Sigmoid colon (tissue), 6 donors: ENCODE measurements at regions not wholly inside any gene's neighbourhood (a gene's known extent, or its start where the extent isn't known, plus 50 kb on each side); places are given as distances from the start of the nearest gene placed in this dataset.

Source experiments
- DNase-seq: peaks from one replicate; pipeline ENCODE4 v3.0.0-alpha.2; 2019
- H3K27ac ChIP-seq, 4 donors: fragments of 200-600 bp; sonication (generic); one replicate each; pipeline ENCODE4 v1.5.1; 2016 to 2019; ENCODE audit warnings: mild to moderate bottlenecking in 1 of 4
- H3K27me3 ChIP-seq, 3 donors: fragments of 200-600 bp; sonication (generic); one replicate each; pipeline ENCODE4 v1.5.1; 2019; ENCODE audit warnings: mild to moderate bottlenecking in 1 of 3
- H3K36me3 ChIP-seq, 4 donors: fragments of 200-600 bp; sonication (generic); one replicate each; pipeline ENCODE4 v1.5.1; 2016 to 2019
- H3K4me1 ChIP-seq, 4 donors: fragments of 200-600 bp; sonication (generic); one replicate each; pipeline ENCODE4 v1.5.1; 2017 to 2019
- H3K4me3 ChIP-seq, 4 donors: fragments of 200-600 bp; sonication (generic); one replicate each; pipeline ENCODE4 v1.5.1; 2017 to 2019; ENCODE audit warnings: mild to moderate bottlenecking in 2 of 4, moderate library complexity in 1 of 4
- H3K9me3 ChIP-seq, 4 donors: fragments of 200-600 bp in 3 of 4; sonication (generic) in 3 of 4; one replicate each; pipeline versions ENCODE4 v1.5.1 to v1.6.1; 2013 to 2019
- CTCF ChIP-seq, 4 experiments: fragments of 450-650 bp in 3 of 4; fragments of 200-600 bp in 1 of 4; IDR thresholded peaks; one replicate each; pipeline ENCODE4 v1.5.1; 2016 to 2019; ENCODE audit warnings: antibody characterized with exemption in 4 of 4, mild to moderate bottlenecking in 3 of 4, moderate library complexity in 2 of 4
- EP300 ChIP-seq, 4 donors: sonication (generic); formaldehyde crosslinking; IDR thresholded peaks; one replicate each; pipeline ENCODE4 v1.6.1; 2017; ENCODE audit warnings: antibody characterized with exemption in 4 of 4
- POLR2A ChIP-seq, 2 donors: fragments of 450-650 bp; IDR thresholded peaks; one replicate each; pipeline ENCODE4 v1.6.1; 2016; ENCODE audit warnings: antibody characterized with exemption in 2 of 2, mild to moderate bottlenecking in 2 of 2, moderate library complexity in 2 of 2
- POLR2AphosphoS5 ChIP-seq, 4 donors: sonication (generic); formaldehyde crosslinking; IDR thresholded peaks; one replicate each; pipeline ENCODE4 v1.6.1; 2017; ENCODE audit warnings: antibody characterized with exemption in 4 of 4
- WGBS, 2 donors: extraction: QIAGEN DNeasy Blood & Tissue Kit; methylation state at CpG; one replicate each; pipeline ENCODE4 v1.1.7; 2013; 5-methylcytosine and 5-hydroxymethylcytosine counted together
- intact Hi-C: fragments of 100-400 bp; cut with DNase I; formaldehyde crosslinking; loops from one replicate; pipeline ENCODE4 v1.15.1; 2023
- donor health status: healthy with polysubstance abuse.
- donor health status: healthy.

DNA sequence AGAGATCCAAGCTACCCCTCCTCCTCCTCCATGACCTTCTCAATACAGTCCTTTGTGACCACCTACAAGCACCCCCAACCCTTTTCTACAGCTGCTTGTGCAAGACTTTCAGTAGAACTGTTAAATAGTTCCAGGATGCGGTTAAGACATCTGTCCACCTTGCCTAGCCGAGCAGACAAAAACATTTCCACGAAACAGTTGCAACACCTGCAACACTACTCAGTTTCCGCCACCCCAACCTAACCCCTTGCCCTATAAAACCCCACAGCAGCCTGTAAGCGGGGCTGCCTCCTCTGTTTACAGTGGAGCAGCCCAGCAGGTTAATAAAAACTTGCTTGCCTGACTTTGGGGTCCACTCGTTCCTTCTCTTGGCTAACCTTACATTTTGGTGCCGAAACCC is 1803.5 kb upstream of the CDH6 start:
- TF ChIP-seq EP300 (IDR thresholded peaks at IDR 0.05) (no peak), POLR2AphosphoS5 (IDR thresholded peaks at IDR 0.05) (no peak), POLR2A (IDR thresholded peaks at IDR 0.05) (no peak), CTCF (IDR thresholded peaks at IDR 0.05) (no peak)
- intact Hi-C loops: no loop called here
- no peaks in the 10 kb centered on the region for H3K4me1 ChIP-seq
- H3K36me3 ChIP-seq: no peaks in the 10 kb centered on the region
- DNase-seq: no peak
- no peak overlapping the region for H3K27ac ChIP-seq
- 81 to 86% methylated on average over 7 of the region's 7 CpGs for WGBS, 2 donors
- no peak overlapping the region for H3K4me3 ChIP-seq
- no peaks in the 10 kb centered on the region for H3K27me3 ChIP-seq
- peaks cover 0 to 3% (median 0%) of the 10 kb centered on the region in 4 donors for H3K9me3 ChIP-seq

DNA sequence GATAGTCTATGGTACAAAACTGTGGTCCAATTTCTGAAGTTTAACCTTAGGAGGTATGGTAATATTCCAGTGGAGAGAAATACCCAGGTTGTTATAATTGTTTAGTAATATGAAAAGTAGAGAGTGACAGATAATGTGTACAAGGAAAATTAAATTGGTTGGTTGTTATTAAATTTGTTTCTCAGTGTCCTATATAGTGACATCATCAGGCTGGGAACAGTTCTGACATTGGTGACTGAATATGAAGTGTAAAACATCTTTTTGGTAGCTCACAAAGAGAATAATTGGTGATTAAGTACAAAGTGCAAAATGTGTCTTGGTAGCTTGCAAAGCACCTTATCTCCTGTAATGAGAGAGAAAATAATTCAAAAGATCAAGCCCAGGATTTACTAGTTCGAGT is 1806.1 kb upstream of the CDH6 start:
- 16 to 63% methylated on average over 1 of the region's 1 CpG for WGBS, 2 donors
- Histone ChIP-seq H3K27me3 (no peaks in the 10 kb centered on the region), H3K36me3 (no peaks in the 10 kb centered on the region), H3K4me1 (no peaks in the 10 kb centered on the region), H3K27ac (no peak overlapping the region), H3K4me3 (no peak overlapping the region), H3K9me3 (peaks cover 0 to 3% (median 0%) of the 10 kb centered on the region in 4 donors)
- TF ChIP-seq EP300 (IDR thresholded peaks at IDR 0.05) (no peak), CTCF (IDR thresholded peaks at IDR 0.05) (no peak), POLR2AphosphoS5 (IDR thresholded peaks at IDR 0.05) (no peak), POLR2A (IDR thresholded peaks at IDR 0.05) (no peak)
- intact Hi-C loops: no loop called here
- DNase-seq: no peak

- Histone ChIP-seq H3K9me3 (peaks cover 0 to 3% (median 0%) of the 10 kb centered on the region in 4 donors), H3K4me3 (no peak overlapping the region), H3K4me1 (no peaks in the 10 kb centered on the region), H3K36me3 (no peaks in the 10 kb centered on the region), H3K27ac (no peak overlapping the region), H3K27me3 (no peaks in the 10 kb centered on the region)
- DNase-seq: no peak
- 89 to 90% methylated on average over 4 of the region's 4 CpGs for WGBS, 2 donors
- intact Hi-C loops: no loop called here
- no peak for TF ChIP-seq CTCF (IDR thresholded peaks at IDR 0.05)
Measured at GRCh38 chr5:29382780-29383179, 1810.7 kb upstream of the CDH6 start.

DNA sequence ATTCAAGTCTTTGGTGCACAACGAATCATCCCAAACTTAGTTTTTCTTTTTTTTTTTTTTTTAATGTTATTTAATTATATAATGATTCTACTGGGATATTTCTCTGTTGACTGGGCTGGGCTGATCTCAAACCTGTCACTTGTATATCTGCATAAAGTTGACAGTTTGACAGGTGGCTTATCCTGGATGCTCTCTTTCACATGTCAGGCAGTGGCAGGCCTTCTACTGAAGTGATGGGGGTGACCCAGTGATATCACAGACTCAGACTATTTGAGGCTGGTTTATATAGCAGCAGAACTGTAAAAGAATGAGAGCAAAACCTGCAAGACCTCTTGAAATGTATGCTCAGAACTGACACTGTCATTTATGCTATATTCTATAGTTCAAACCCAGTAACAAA is 1813.5 kb upstream of the CDH6 start:
- no peaks in the 10 kb centered on the region for H3K36me3 ChIP-seq
- no peak for DNase-seq
- 40 to 85% methylated on average over 1 of the region's 1 CpG for WGBS, 2 donors
- H3K9me3 ChIP-seq: no peaks in the 10 kb centered on the region
- H3K4me1 ChIP-seq: no peaks in the 10 kb centered on the region
- no peak overlapping the region for H3K4me3 ChIP-seq
- no peak overlapping the region for H3K27ac ChIP-seq
- TF ChIP-seq EP300 (IDR thresholded peaks at IDR 0.05): no peak
- no peak for TF ChIP-seq CTCF (IDR thresholded peaks at IDR 0.05)
- no peak for TF ChIP-seq POLR2AphosphoS5 (IDR thresholded peaks at IDR 0.05)
- TF ChIP-seq POLR2A (IDR thresholded peaks at IDR 0.05): no peak
- no peaks in the 10 kb centered on the region for H3K27me3 ChIP-seq
- intact Hi-C loops: no loop called here

GRCh38 chr5:29379619-29380018 is 1813.9 kb upstream of the CDH6 start:
- intact Hi-C loops: no loop called here
- Histone ChIP-seq H3K36me3 (no peaks in the 10 kb centered on the region), H3K27me3 (no peaks in the 10 kb centered on the region), H3K9me3 (no peaks in the 10 kb centered on the region), H3K27ac (no peak overlapping the region), H3K4me3 (no peak overlapping the region), H3K4me1 (no peaks in the 10 kb centered on the region)
- DNase-seq: no peak
- TF ChIP-seq CTCF (IDR thresholded peaks at IDR 0.05) (no peak), EP300 (IDR thresholded peaks at IDR 0.05) (no peak), POLR2A (IDR thresholded peaks at IDR 0.05) (no peak), POLR2AphosphoS5 (IDR thresholded peaks at IDR 0.05) (no peak)
- WGBS, 2 donors: 81 to 84% methylated on average over 5 of the region's 5 CpGs
